Activated T-helper 1 cell treated with Interleukin-2 at 50 U/mL for 16 hours (primary cell): ENCODE measurements at regions not wholly inside any gene's neighbourhood (a gene's known extent, or its start where the extent isn't known, plus 50 kb on each side); places are given as distances from the start of the nearest gene placed in this dataset.
"Not testable (repeated sequence)": the region's sequence is repeated elsewhere in the genome, so short reads cannot be mapped to it uniquely, and the experiment has no call there.

Experiments used
- DNase-seq: peaks from one replicate; pipeline ENCODE4 v3.0.0-alpha.2; 2020; ENCODE audit warnings: low read depth

GRCh38 chr1:221527886-221528624 is 213.8 kb downstream of the DUSP10 start:
- no peak for DNase-seq

GRCh38 chr1:221530159-221530558 is 211.7 kb downstream of the DUSP10 start:
- DNase-seq: not testable (repeated sequence)

- DNase-seq: no peak
Observed at GRCh38 chr1:221530791-221531190, 211.1 kb downstream of the DUSP10 start.

GRCh38 chr1:221532071-221532773 is 209.7 kb downstream of the DUSP10 start:
- no peak for DNase-seq

- DNase-seq: no peak
Observed at GRCh38 chr1:221541296-221541695, 200.6 kb downstream of the DUSP10 start.

GRCh38 chr1:221543529-221544120 is 198.3 kb downstream of the DUSP10 start:
- DNase-seq: no peak

- DNase-seq: no peak
Observed at GRCh38 chr1:221548942-221549341, 192.9 kb downstream of the DUSP10 start.

- DNase-seq: no peak
Observed at GRCh38 chr1:221549815-221550214, 192.1 kb downstream of the DUSP10 start.

GRCh38 chr1:221552792-221553191 is 189.1 kb downstream of the DUSP10 start:
- DNase-seq: not testable (repeated sequence)

- DNase-seq: no peak
Observed at GRCh38 chr1:221555689-221556433, 186.0 kb downstream of the DUSP10 start.

GRCh38 chr1:221556435-221556834 is 185.5 kb downstream of the DUSP10 start:
- no peak for DNase-seq

GRCh38 chr1:221557013-221557412 is 184.9 kb downstream of the DUSP10 start:
- no peak for DNase-seq

- DNase-seq: no peak
Observed at GRCh38 chr1:221558396-221558795, 183.5 kb downstream of the DUSP10 start.

GRCh38 chr1:221559911-221560310 is 182.0 kb downstream of the DUSP10 start:
- DNase-seq: no peak

- no peak for DNase-seq
Observed at GRCh38 chr1:221562542-221563475, 179.1 kb downstream of the DUSP10 start.

- no peak for DNase-seq
Observed at GRCh38 chr1:221563476-221563921, 178.4 kb downstream of the DUSP10 start.

GRCh38 chr1:221564891-221565290 is 177.0 kb downstream of the DUSP10 start:
- DNase-seq: no peak

- no peak for DNase-seq
Observed at GRCh38 chr1:221565711-221566110, 176.2 kb downstream of the DUSP10 start.

GRCh38 chr1:221567859-221568507 is 173.9 kb downstream of the DUSP10 start:
- no peak for DNase-seq

GRCh38 chr1:221573756-221574155 is 168.1 kb downstream of the DUSP10 start:
- no peak for DNase-seq

GRCh38 chr1:221574529-221574928 is 167.4 kb downstream of the DUSP10 start:
- no peak for DNase-seq
